Astrocyte (in vitro differentiated cells and primary cell): ENCODE measurements at regions not wholly inside any gene's neighbourhood (a gene's known extent, or its start where the extent isn't known, plus 50 kb on each side); places are given as distances from the start of the nearest gene placed in this dataset.

Experiments used
- EZH2 ChIP-seq: IDR thresholded peaks from 2 replicates; pipeline ENCODE4 v1.6.1; 2012; ENCODE audit warnings: mild to moderate bottlenecking, low read length, inconsistent platforms; ENCODE audit not compliant: insufficient read depth
- TF ChIP-seq, protein P1 (sequence below): IDR thresholded peaks from 2 replicates; pipeline ENCODE4 v1.5.1; 2011; ENCODE audit warnings: low read depth, mild to moderate bottlenecking, inconsistent platforms, low read length, moderate library complexity; ENCODE audit not compliant: insufficient read depth

DNA sequence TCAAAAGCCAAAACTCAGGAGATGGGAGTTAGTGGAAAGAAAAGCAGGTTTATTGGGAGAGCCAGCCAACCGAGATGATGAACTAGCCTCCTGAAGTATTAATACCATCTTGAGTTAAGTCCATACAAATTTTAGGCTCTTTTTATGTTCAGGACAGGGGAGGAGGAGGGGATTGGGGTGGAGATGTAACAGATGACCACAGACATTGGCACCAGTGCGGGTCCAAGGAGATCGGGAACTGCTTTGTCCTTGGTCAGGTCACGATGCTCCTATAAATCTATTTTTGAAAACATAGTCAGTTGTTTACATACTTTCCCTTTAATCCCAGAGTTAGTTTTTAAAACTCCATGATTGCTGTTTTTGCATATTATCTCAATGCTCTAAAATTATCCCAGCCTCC lies 219.6 kb downstream of the ANKRD60 start:
- TF ChIP-seq, protein P1, sequence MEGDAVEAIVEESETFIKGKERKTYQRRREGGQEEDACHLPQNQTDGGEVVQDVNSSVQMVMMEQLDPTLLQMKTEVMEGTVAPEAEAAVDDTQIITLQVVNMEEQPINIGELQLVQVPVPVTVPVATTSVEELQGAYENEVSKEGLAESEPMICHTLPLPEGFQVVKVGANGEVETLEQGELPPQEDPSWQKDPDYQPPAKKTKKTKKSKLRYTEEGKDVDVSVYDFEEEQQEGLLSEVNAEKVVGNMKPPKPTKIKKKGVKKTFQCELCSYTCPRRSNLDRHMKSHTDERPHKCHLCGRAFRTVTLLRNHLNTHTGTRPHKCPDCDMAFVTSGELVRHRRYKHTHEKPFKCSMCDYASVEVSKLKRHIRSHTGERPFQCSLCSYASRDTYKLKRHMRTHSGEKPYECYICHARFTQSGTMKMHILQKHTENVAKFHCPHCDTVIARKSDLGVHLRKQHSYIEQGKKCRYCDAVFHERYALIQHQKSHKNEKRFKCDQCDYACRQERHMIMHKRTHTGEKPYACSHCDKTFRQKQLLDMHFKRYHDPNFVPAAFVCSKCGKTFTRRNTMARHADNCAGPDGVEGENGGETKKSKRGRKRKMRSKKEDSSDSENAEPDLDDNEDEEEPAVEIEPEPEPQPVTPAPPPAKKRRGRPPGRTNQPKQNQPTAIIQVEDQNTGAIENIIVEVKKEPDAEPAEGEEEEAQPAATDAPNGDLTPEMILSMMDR = no peak
- TF ChIP-seq EZH2 = no peak
